Cardiac muscle cell (in vitro differentiated cells and primary cell): ENCODE measurements at regions not wholly inside any gene's neighbourhood (a gene's known extent, or its start where the extent isn't known, plus 50 kb on each side); places are given as distances from the start of the nearest gene placed in this dataset.
A peak's percentile ranks its signal among the peaks of the same experiment; 100 is the strongest.

Source experiments
- DNase-seq, 2 donors: peaks; one replicate each; pipeline versions ENCODE4 v3.0.0 to v3.0.0-alpha.2; 2010 to 2017; ENCODE audit warnings: low read depth in 1 of 2, low spot score in 1 of 2
- H3K27ac ChIP-seq: fragments of 200-600 bp; sonication (generic); 2 replicates; pipeline ENCODE4 v1.5.1; 2016
- H3K27me3 ChIP-seq: fragments of 200-600 bp; sonication (generic); 2 replicates; pipeline ENCODE4 v1.6.0; 2016; ENCODE audit warnings: control low read depth
- H3K36me3 ChIP-seq: fragments of 200-600 bp; sonication (generic); 2 replicates; pipeline ENCODE4 v1.5.1; 2016; ENCODE audit warnings: control low read depth
- H3K4me1 ChIP-seq: fragments of 200-600 bp; sonication (generic); 2 replicates; pipeline ENCODE4 v1.8.1; 2017; ENCODE audit warnings: low read depth, mild to moderate bottlenecking, mixed run types
- H3K4me3 ChIP-seq: fragments of 200-600 bp; sonication (generic); 2 replicates; pipeline ENCODE4 v1.5.1; 2016; ENCODE audit warnings: mild to moderate bottlenecking
- H3K9me3 ChIP-seq: fragments of 200-600 bp; sonication (generic); 2 replicates; pipeline ENCODE4 v1.5.1; 2017; ENCODE audit warnings: low read depth, mild to moderate bottlenecking, control low read depth
- TF ChIP-seq, protein P1 (sequence below): IDR thresholded peaks from 2 replicates; pipeline ENCODE4 v1.5.1; 2012; ENCODE audit warnings: low read depth, mild to moderate bottlenecking, low read length

- DNase-seq, result no peak
- no peaks in the 10 kb centered on the region for H3K27me3 ChIP-seq
- no peaks in the 10 kb centered on the region for H3K36me3 ChIP-seq
- peaks cover 8% of the 10 kb centered on the region for H3K4me1 ChIP-seq
- no peaks in the 10 kb centered on the region for H3K9me3 ChIP-seq
- TF ChIP-seq, protein P1, sequence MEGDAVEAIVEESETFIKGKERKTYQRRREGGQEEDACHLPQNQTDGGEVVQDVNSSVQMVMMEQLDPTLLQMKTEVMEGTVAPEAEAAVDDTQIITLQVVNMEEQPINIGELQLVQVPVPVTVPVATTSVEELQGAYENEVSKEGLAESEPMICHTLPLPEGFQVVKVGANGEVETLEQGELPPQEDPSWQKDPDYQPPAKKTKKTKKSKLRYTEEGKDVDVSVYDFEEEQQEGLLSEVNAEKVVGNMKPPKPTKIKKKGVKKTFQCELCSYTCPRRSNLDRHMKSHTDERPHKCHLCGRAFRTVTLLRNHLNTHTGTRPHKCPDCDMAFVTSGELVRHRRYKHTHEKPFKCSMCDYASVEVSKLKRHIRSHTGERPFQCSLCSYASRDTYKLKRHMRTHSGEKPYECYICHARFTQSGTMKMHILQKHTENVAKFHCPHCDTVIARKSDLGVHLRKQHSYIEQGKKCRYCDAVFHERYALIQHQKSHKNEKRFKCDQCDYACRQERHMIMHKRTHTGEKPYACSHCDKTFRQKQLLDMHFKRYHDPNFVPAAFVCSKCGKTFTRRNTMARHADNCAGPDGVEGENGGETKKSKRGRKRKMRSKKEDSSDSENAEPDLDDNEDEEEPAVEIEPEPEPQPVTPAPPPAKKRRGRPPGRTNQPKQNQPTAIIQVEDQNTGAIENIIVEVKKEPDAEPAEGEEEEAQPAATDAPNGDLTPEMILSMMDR, result no peak
- H3K27ac ChIP-seq, result no peak overlapping the region
- H3K4me3 ChIP-seq, result no peak overlapping the region
Observed at GRCh38 chr1:177585302-177586220, 384.3 kb downstream of the SEC16B start.

- Histone ChIP-seq H3K36me3 (no peaks in the 10 kb centered on the region), H3K27me3 (no peaks in the 10 kb centered on the region), H3K27ac (no peak overlapping the region), H3K4me3 (no peak overlapping the region), H3K4me1 (no peaks in the 10 kb centered on the region), H3K9me3 (no peaks in the 10 kb centered on the region)
- DNase-seq, result no peak
- TF ChIP-seq, protein P1, result no peak
Observed at GRCh38 chr1:177573901-177574300, 396.0 kb downstream of the SEC16B start.

GRCh38 chr1:177571485-177572076 is 398.3 kb downstream of the SEC16B start:
- no peaks in the 10 kb centered on the region for H3K9me3 ChIP-seq
- H3K4me3 ChIP-seq, result no peak overlapping the region
- H3K4me1 ChIP-seq, result no peaks in the 10 kb centered on the region
- no peaks in the 10 kb centered on the region for H3K36me3 ChIP-seq
- TF ChIP-seq, protein P1, result no peak
- peak in 1 of 2 donors; percentile 37 for DNase-seq
- H3K27ac ChIP-seq, result no peak overlapping the region
- no peaks in the 10 kb centered on the region for H3K27me3 ChIP-seq

GRCh38 chr1:177571076-177571475 is 398.8 kb downstream of the SEC16B start:
- no peak overlapping the region for H3K4me3 ChIP-seq
- H3K9me3 ChIP-seq, result no peaks in the 10 kb centered on the region
- TF ChIP-seq, protein P1, result no peak
- no peaks in the 10 kb centered on the region for H3K4me1 ChIP-seq
- no peaks in the 10 kb centered on the region for H3K36me3 ChIP-seq
- no peak overlapping the region for H3K27ac ChIP-seq
- DNase-seq, result no peak
- no peaks in the 10 kb centered on the region for H3K27me3 ChIP-seq

- Histone ChIP-seq H3K9me3 (no peaks in the 10 kb centered on the region), H3K36me3 (no peaks in the 10 kb centered on the region), H3K4me1 (no peaks in the 10 kb centered on the region), H3K4me3 (no peak overlapping the region), H3K27ac (no peak overlapping the region), H3K27me3 (no peaks in the 10 kb centered on the region)
- TF ChIP-seq, protein P1, result no peak
- DNase-seq, result peak in 1 of 2 donors; percentile 42
Observed at GRCh38 chr1:177569476-177569875, 398.7 kb downstream of the BRINP2 start.
